ENCODE measurements at regions not wholly inside any gene's neighbourhood (a gene's known extent, or its start where the extent isn't known, plus 50 kb on each side); places are given as distances from the start of the nearest gene placed in this dataset.

DNA sequence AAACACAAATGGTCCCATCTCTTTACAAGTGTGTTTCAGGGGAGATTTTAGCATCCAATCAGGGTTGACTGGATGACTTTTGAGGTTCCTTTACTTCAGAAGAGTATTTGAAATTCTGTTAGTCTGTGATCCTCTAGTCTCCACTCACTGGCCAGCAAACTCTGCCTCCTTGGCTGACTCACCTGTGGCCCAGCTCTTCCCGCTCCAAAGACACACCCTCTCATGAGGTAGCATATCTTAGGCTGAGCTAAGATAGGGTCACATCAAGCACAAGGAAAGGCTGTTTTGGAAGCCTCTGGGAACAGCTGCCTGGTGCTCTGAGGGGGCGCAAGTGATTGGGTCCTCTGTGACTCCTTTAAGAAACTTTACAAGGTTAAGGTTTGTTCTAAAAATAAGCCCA is 102.3 kb upstream of the FGGY start:
- Mint-ChIP-seq H3K27me3 (peaks cover 5 to 14% (median 12%) of the 10 kb centered on the region in 5 donors), H3K4me1 (peaks cover 0 to 2% (median 0%) of the 10 kb centered on the region in 7 donors), H3K4me3 (no peak overlapping the region), H3K27ac (no peak overlapping the region), H3K36me3 (peaks cover 0 to 6% (median 0%) of the 10 kb centered on the region in 5 donors), H3K9me3 (peaks cover 0 to 18% (median 3%) of the 10 kb centered on the region in 11 donors)
- intact Hi-C loops (cut with micrococcal nuclease), result no loop called here
- H3K9me3 ChIP-seq (ENCODE audit: control insufficient read depth in 2 of 3, low read length in 3 of 3), result no peaks in the 10 kb centered on the region
- POLR2A ChIA-PET, result no interaction called here
- ATAC-seq (no peak), DNase-seq (no peak)
- H3K36me3 ChIP-seq (ENCODE audit: control insufficient read depth in 2 of 3, insufficient read depth in 3 of 3, low read length in 3 of 3), result no peaks in the 10 kb centered on the region
- H3K4me3 ChIP-seq (ENCODE audit: low read length), result no peak overlapping the region
- H3K27me3 ChIP-seq (ENCODE audit: control insufficient read depth in 2 of 2, insufficient read depth in 2 of 2, low read length in 2 of 2), result no peaks in the 10 kb centered on the region
- H3K4me1 ChIP-seq (ENCODE audit: control insufficient read depth in 2 of 2, insufficient read depth in 2 of 2, low read length in 2 of 2), result no peaks in the 10 kb centered on the region
- CTCF ChIA-PET, result no interaction called here
- no peak overlapping the region for H3K27ac ChIP-seq (ENCODE audit: low read depth, low read length)

GRCh38 chr1:59195151-59195550 is 101.7 kb upstream of the FGGY start:
- intact Hi-C loops (cut with micrococcal nuclease), result no loop called here
- CTCF ChIA-PET, result no interaction called here
- H3K9me3 ChIP-seq (ENCODE audit: control insufficient read depth in 2 of 3, low read length in 3 of 3), result no peaks in the 10 kb centered on the region
- no peak overlapping the region for H3K4me3 ChIP-seq (ENCODE audit: low read length)
- Mint-ChIP-seq H3K27ac (no peak overlapping the region), H3K4me3 (no peak overlapping the region), H3K36me3 (peaks cover 0 to 3% (median 0%) of the 10 kb centered on the region in 5 donors), H3K9me3 (peaks cover 0 to 18% (median 3%) of the 10 kb centered on the region in 11 donors), H3K27me3 (peaks cover 5 to 13% (median 8%) of the 10 kb centered on the region in 5 donors), H3K4me1 (peaks cover 0 to 2% (median 0%) of the 10 kb centered on the region in 7 donors)
- ATAC-seq (no peak), DNase-seq (no peak)
- H3K36me3 ChIP-seq (ENCODE audit: control insufficient read depth in 2 of 3, insufficient read depth in 3 of 3, low read length in 3 of 3), result no peaks in the 10 kb centered on the region
- no peaks in the 10 kb centered on the region for H3K4me1 ChIP-seq (ENCODE audit: control insufficient read depth in 2 of 2, insufficient read depth in 2 of 2, low read length in 2 of 2)
- no peaks in the 10 kb centered on the region for H3K27me3 ChIP-seq (ENCODE audit: control insufficient read depth in 2 of 2, insufficient read depth in 2 of 2, low read length in 2 of 2)
- POLR2A ChIA-PET, result no interaction called here
- H3K27ac ChIP-seq (ENCODE audit: low read depth, low read length), result no peak overlapping the region

- no peaks in the 10 kb centered on the region for H3K36me3 ChIP-seq (ENCODE audit: control insufficient read depth in 2 of 3, insufficient read depth in 3 of 3, low read length in 3 of 3)
- POLR2A ChIA-PET, result interaction anchor here (0.6 kb wide), 1 partner anchor 132 kb away, joined by 8 read pairs; no protein-coding TSS in a partner anchor
- H3K27me3 ChIP-seq (ENCODE audit: control insufficient read depth in 2 of 2, insufficient read depth in 2 of 2, low read length in 2 of 2), result no peaks in the 10 kb centered on the region
- no peak overlapping the region for H3K4me3 ChIP-seq (ENCODE audit: low read length)
- CTCF ChIA-PET, result no interaction called here
- H3K27ac ChIP-seq (ENCODE audit: low read depth, low read length), result no peak overlapping the region
- Mint-ChIP-seq H3K27me3 (peaks cover 5 to 13% (median 10%) of the 10 kb centered on the region in 5 donors), H3K4me1 (no peaks in the 10 kb centered on the region), H3K4me3 (no peak overlapping the region), H3K9me3 (peaks cover 0 to 9% (median 3%) of the 10 kb centered on the region in 11 donors), H3K36me3 (peaks cover 0 to 3% (median 0%) of the 10 kb centered on the region in 5 donors), H3K27ac (no peak overlapping the region)
- H3K9me3 ChIP-seq (ENCODE audit: control insufficient read depth in 2 of 3, low read length in 3 of 3), result no peaks in the 10 kb centered on the region
- DNase-seq, result no peak
- ATAC-seq, result no peak
- intact Hi-C loops (cut with micrococcal nuclease), result no loop called here
- H3K4me1 ChIP-seq (ENCODE audit: control insufficient read depth in 2 of 2, insufficient read depth in 2 of 2, low read length in 2 of 2), result no peaks in the 10 kb centered on the region
Observed at GRCh38 chr1:59198564-59198963, 98.3 kb upstream of the FGGY start.

GRCh38 chr1:59199147-59199546 is 97.7 kb upstream of the FGGY start:
- Histone ChIP-seq H3K4me1 (ENCODE audit: control insufficient read depth in 2 of 2, insufficient read depth in 2 of 2, low read length in 2 of 2) (no peaks in the 10 kb centered on the region), H3K9me3 (ENCODE audit: control insufficient read depth in 2 of 3, low read length in 3 of 3) (no peaks in the 10 kb centered on the region), H3K27ac (ENCODE audit: low read depth, low read length) (no peak overlapping the region), H3K36me3 (ENCODE audit: control insufficient read depth in 2 of 3, insufficient read depth in 3 of 3, low read length in 3 of 3) (no peaks in the 10 kb centered on the region), H3K4me3 (ENCODE audit: low read length) (no peak overlapping the region), H3K27me3 (ENCODE audit: control insufficient read depth in 2 of 2, insufficient read depth in 2 of 2, low read length in 2 of 2) (no peaks in the 10 kb centered on the region)
- no peak for ATAC-seq
- H3K27me3 Mint-ChIP-seq, result peaks cover 5 to 13% (median 10%) of the 10 kb centered on the region in 5 donors
- H3K4me3 Mint-ChIP-seq, result no peak overlapping the region
- no peak overlapping the region for H3K27ac Mint-ChIP-seq
- H3K9me3 Mint-ChIP-seq, result peaks cover 0 to 4% (median 1%) of the 10 kb centered on the region in 11 donors
- intact Hi-C loops (cut with micrococcal nuclease), result no loop called here
- H3K36me3 Mint-ChIP-seq, result peaks cover 0 to 3% (median 0%) of the 10 kb centered on the region in 5 donors
- no peak for DNase-seq
- CTCF ChIA-PET, result no interaction called here
- POLR2A ChIA-PET, result interaction anchor here (0.6 kb wide), 1 partner anchor 131 kb away, joined by 8 read pairs; no protein-coding TSS in a partner anchor
- H3K4me1 Mint-ChIP-seq, result peaks cover 0 to 1% (median 0%) of the 10 kb centered on the region in 7 donors

GRCh38 chr1:59199719-59200376 is 97.0 kb upstream of the FGGY start:
- intact Hi-C loops (cut with micrococcal nuclease), result no loop called here
- H3K36me3 Mint-ChIP-seq, result peaks cover 0 to 3% (median 2%) of the 10 kb centered on the region in 5 donors
- peaks cover 0 to 1% (median 0%) of the 10 kb centered on the region in 7 donors for H3K4me1 Mint-ChIP-seq
- H3K9me3 ChIP-seq (ENCODE audit: control insufficient read depth in 2 of 3, low read length in 3 of 3), result peaks cover 0 to 2% (median 0%) of the 10 kb centered on the region in 3 experiments
- no peaks in the 10 kb centered on the region for H3K27me3 ChIP-seq (ENCODE audit: control insufficient read depth in 2 of 2, insufficient read depth in 2 of 2, low read length in 2 of 2)
- H3K27me3 Mint-ChIP-seq, result peaks cover 5 to 16% (median 15%) of the 10 kb centered on the region in 5 donors
- H3K27ac Mint-ChIP-seq, result no peak overlapping the region
- ChIA-PET POLR2A (no interaction called here), CTCF (no interaction called here)
- no peak overlapping the region for H3K27ac ChIP-seq (ENCODE audit: low read depth, low read length)
- no peak overlapping the region for H3K4me3 ChIP-seq (ENCODE audit: low read length)
- no peak for DNase-seq
- H3K4me1 ChIP-seq (ENCODE audit: control insufficient read depth in 2 of 2, insufficient read depth in 2 of 2, low read length in 2 of 2), result no peaks in the 10 kb centered on the region
- no peaks in the 10 kb centered on the region for H3K36me3 ChIP-seq (ENCODE audit: control insufficient read depth in 2 of 3, insufficient read depth in 3 of 3, low read length in 3 of 3)
- H3K4me3 Mint-ChIP-seq, result no peak overlapping the region
- ATAC-seq, result no peak
- peaks cover 0 to 8% (median 2%) of the 10 kb centered on the region in 11 donors for H3K9me3 Mint-ChIP-seq

DNA sequence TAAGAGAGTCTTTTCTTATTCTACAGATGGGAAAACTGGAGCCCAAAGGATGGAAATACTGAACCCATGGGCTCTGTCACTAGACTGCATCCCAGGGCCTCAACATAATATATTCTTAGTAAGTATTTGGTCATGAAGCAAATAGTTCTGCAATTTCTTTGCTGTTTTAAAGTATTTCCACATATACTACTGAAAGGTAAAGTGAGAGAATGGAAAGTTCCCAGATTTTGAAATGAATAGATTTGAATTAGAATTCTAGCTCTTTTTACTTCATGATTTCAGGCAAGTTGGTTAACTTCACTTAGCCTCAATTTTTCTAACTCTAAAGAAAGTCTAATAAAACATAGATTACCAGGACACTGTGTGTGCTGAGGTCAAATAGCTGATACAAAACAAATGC is 95.6 kb upstream of the FGGY start:
- H3K4me3 ChIP-seq (ENCODE audit: low read length), result no peak overlapping the region
- no peaks in the 10 kb centered on the region for H3K36me3 ChIP-seq (ENCODE audit: control insufficient read depth in 2 of 3, insufficient read depth in 3 of 3, low read length in 3 of 3)
- intact Hi-C loops (cut with micrococcal nuclease), result no loop called here
- no peak overlapping the region for H3K4me3 Mint-ChIP-seq
- no peak for DNase-seq
- H3K9me3 Mint-ChIP-seq, result peaks cover 0 to 11% (median 4%) of the 10 kb centered on the region in 11 donors
- H3K27ac Mint-ChIP-seq, result no peak overlapping the region
- H3K4me1 Mint-ChIP-seq, result peaks cover 0 to 1% (median 0%) of the 10 kb centered on the region in 7 donors
- no peaks in the 10 kb centered on the region for H3K4me1 ChIP-seq (ENCODE audit: control insufficient read depth in 2 of 2, insufficient read depth in 2 of 2, low read length in 2 of 2)
- ChIA-PET CTCF (no interaction called here), POLR2A (interaction anchor here (0.8 kb wide), 1 partner anchor 1335 kb away, joined by 3 read pairs; no protein-coding TSS in a partner anchor)
- H3K27me3 ChIP-seq (ENCODE audit: control insufficient read depth in 2 of 2, insufficient read depth in 2 of 2, low read length in 2 of 2), result no peaks in the 10 kb centered on the region
- peaks cover 5 to 19% (median 13%) of the 10 kb centered on the region in 5 donors for H3K27me3 Mint-ChIP-seq
- ATAC-seq, result no peak
- peaks cover 0 to 5% (median 3%) of the 10 kb centered on the region in 5 donors for H3K36me3 Mint-ChIP-seq
- no peak overlapping the region for H3K27ac ChIP-seq (ENCODE audit: low read depth, low read length)
- peaks cover 0 to 4% (median 0%) of the 10 kb centered on the region in 3 experiments for H3K9me3 ChIP-seq (ENCODE audit: control insufficient read depth in 2 of 3, low read length in 3 of 3)

DNA sequence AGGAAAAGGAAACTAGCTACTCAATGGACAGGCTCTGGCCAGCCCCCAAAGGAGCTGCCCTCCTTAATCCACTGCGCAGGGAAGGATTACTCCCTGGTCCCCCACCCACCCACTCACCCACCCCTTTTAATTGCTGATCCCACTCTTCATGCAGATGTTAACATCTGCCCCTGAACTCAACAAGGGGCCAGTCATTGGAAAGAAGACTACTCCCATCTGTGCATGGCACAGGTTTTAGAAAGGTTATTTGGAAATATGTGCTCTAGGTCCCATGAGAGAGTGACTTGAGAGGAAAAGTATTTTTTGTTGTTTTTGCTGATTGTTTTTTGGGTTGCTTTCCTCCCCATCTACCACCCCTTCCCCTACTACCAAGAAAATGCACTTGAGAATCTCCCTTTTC is 94.4 kb upstream of the FGGY start:
- no peak overlapping the region for H3K4me3 ChIP-seq (ENCODE audit: low read length)
- Mint-ChIP-seq H3K36me3 (peaks cover 0 to 5% (median 0%) of the 10 kb centered on the region in 5 donors), H3K27me3 (peaks cover 0 to 19% (median 9%) of the 10 kb centered on the region in 5 donors), H3K9me3 (peaks cover 0 to 11% (median 4%) of the 10 kb centered on the region in 11 donors), H3K4me3 (no peak overlapping the region), H3K27ac (no peak overlapping the region), H3K4me1 (peaks cover 0 to 1% (median 0%) of the 10 kb centered on the region in 7 donors)
- ATAC-seq (no peak), DNase-seq (no peak)
- intact Hi-C loops (cut with micrococcal nuclease), result no loop called here
- H3K27ac ChIP-seq (ENCODE audit: low read depth, low read length), result no peak overlapping the region
- H3K36me3 ChIP-seq (ENCODE audit: control insufficient read depth in 2 of 3, insufficient read depth in 3 of 3, low read length in 3 of 3), result no peaks in the 10 kb centered on the region
- POLR2A ChIA-PET, result no interaction called here
- CTCF ChIA-PET, result no interaction called here
- peaks cover 0 to 4% (median 0%) of the 10 kb centered on the region in 3 experiments for H3K9me3 ChIP-seq (ENCODE audit: control insufficient read depth in 2 of 3, low read length in 3 of 3)
- no peaks in the 10 kb centered on the region for H3K4me1 ChIP-seq (ENCODE audit: control insufficient read depth in 2 of 2, insufficient read depth in 2 of 2, low read length in 2 of 2)
- H3K27me3 ChIP-seq (ENCODE audit: control insufficient read depth in 2 of 2, insufficient read depth in 2 of 2, low read length in 2 of 2), result no peaks in the 10 kb centered on the region
